ENCODE measurements at regions not wholly inside any gene's neighbourhood (a gene's known extent, or its start where the extent isn't known, plus 50 kb on each side); places are given as distances from the start of the nearest gene placed in this dataset.

DNA sequence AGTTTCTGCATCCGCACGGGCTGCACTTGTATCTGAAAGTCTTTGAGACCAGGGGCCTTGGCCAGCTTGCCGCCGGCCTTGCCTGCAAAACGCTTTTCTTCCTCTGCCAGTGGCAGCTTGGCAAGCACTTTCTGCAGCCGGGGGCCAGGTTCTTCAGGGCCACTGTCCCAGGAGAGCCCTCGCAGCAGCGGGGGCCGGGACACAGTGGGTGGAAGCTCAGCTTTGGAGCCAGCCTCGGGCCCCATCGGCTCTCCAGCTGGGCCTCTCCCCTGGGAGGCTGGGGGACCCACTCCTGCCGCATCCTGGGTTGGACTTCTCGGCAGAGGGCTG is 57.5 kb upstream of the LYVE1 start:
- FAIRE-seq (no peak), DNase-seq (ENCODE audit: insufficient read length, low spot score) (no peak)
- no peak for TF ChIP-seq POLR2A (IDR thresholded peaks at IDR 0.05; ENCODE audit: low read depth, low read length)

DNA sequence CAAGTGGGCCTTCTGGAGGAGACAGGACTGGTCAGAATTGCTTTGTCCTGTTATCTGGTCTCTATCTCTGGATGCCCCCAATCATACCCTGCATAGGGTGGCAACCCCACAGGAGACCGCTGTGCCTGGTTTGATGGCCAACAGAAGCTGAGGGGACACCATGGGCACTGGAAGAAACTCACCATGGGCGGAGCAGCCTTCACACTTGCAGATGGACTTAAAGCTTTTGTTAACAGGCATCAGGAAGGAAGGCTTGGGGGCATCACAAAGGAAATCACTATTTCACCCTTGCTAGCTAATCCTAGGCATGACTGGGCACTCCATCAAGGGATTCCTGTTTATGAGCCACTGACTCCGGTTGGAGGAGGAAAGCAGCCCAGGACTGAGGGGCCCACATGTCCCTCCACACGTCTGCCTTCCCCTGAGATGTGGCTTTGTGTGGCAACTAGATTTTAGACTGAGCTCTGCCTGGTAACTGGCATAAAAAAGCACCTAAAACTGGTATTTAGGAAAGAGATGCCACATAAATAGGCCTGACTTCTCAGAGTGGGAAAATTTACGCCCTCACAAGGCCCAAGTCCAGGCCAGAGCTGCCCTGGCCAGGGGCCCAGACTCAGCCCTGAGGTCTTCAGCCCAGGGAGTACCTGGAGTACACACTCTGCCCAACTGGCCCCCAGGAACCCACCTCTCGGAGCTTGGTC is 57.0 kb upstream of the LYVE1 start:
- FAIRE-seq (no peak), DNase-seq (ENCODE audit: insufficient read length, low spot score) (no peak)
- no peak for TF ChIP-seq POLR2A (IDR thresholded peaks at IDR 0.05; ENCODE audit: low read depth, low read length)

DNA sequence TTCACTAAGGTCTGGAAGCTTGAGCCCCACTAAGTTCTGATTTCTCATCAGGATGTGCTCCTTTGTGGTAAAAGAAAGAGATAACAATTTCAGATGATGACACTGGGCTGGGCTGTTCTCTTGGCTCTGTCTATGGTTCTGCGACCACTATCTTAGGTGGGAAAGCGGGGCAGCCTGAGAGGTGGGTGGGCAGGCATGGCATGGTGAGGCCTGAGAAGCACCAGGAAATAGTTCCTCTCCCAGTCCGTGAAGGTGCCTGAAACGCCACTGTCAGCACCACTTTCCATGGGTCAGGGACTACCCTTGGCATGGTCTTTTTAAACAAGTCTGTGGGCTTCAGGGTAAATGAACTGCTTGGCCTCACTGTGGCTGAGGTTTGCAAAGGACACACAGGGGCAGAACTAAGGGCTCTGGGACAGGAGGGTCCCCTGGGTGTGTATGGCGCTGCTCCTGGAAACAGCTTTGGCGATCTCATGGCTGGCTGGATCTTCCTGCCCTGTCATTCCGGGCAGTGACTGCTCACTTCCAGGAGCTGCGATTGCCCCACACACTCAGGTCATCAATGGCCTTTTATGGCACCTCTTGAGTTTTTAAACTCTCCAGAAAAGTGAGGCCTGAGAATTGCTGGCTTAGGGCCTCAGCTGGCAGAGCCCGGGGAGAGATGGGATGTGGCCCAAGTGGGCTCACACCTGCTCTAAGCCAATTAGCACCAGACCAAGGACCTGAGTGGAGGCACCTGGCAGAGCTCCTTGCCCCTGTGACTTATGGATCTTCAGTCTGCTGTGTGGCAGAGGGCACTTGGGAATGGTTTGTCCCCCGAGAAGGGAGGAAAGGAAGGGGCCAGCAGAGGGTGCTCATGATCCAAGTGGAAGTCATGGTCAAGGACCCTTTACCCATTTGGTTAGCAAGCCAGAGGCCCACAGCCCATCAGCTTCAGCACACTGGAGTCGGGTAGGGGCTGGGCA is 55.6 kb upstream of the LYVE1 start:
- FAIRE-seq = no peak
- TF ChIP-seq POLR2A (IDR thresholded peaks at IDR 0.05; ENCODE audit: low read depth, low read length) = no peak
- DNase-seq (ENCODE audit: insufficient read length, low spot score) = peak; percentile 17

DNA sequence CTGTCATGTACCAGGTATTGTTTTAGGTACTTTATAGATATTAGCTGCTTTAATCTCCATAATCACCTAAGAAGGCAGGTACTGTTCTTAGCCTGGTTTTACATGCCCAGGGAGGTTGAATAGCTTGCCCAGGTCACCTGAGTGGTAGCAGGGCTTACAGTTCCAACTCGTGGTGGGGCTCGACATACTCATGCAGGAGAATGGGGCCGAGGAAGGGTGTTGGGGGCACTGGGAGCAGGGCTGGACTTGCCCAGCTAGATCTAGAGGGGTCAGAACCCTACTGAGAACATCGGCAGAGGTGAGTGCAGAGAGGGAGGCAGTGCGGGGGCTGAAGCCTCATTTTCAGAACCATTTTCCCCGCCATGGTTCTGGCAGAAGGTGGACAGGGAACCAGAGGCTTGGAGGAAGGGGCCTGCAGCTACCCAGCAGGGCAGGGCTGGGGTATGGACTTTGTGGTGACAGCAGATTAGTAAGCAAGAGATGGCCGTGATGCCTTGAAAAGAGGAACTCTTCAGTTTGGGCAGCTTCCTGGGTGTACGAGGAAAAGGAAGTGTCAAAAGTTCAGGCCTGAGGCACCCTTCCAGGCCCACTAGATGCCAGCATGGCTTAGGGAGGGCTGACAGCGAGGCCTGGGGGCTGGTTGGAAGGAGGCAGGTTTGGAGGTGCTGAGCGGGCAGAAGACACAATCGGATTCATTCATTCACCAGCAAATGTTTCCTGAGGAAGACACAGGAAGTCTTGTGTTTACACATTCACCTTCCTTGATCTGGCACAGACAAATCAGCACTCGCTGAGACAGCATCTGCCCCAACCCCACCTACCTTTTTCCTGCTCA is 54.7 kb upstream of the LYVE1 start:
- DNase-seq (ENCODE audit: insufficient read length, low spot score) (no peak), FAIRE-seq (no peak)
- TF ChIP-seq POLR2A (IDR thresholded peaks at IDR 0.05; ENCODE audit: low read depth, low read length) = no peak

DNA sequence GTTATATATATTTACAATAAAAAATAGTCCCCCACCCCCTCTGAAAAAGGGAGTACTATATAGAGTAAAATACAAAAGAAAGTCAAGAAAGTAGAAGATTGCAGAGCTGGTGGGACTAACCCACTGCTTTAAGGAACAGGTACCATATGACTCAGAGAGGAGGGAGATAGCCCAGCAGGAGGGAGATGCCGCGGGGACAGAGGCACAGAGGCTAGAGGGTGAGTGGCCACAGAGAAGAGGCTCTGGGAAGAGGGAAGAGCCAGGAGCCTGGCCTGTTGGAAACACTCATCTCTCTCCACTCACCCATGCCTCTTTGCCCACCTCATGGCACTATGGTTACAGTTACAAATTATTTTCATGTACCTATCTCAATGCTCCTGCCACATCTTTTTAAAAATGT is 53.6 kb upstream of the LYVE1 start:
- DNase-seq (ENCODE audit: insufficient read length, low spot score) (no peak), FAIRE-seq (no peak)
- no peak for TF ChIP-seq POLR2A (IDR thresholded peaks at IDR 0.05; ENCODE audit: low read depth, low read length)

DNA sequence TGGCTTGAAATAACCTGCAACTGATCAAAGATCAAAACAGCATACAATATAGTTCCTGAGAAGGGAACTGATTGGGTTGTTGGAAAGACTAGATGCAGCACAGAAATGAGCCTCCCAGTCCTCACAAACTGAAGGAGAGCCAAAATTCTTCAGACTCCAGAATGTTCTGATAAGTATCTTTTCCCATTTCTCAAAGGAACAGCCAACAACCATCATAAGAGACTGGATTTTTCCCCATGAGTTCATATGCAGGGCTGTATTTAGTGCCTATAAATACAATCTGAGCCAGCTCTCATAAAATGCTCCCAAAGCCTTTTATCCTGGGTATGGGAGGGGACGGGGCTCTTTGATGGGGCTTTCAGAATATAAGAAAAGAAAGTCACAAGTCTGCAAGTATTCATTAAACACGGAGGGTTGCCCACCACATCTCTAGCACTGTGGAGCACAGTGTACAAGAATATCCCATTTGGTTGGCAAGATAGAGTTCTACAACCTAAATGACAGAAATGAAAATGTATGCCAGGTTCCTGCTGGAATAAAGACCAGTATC is 50.7 kb upstream of the LYVE1 start:
- FAIRE-seq (no peak), DNase-seq (ENCODE audit: insufficient read length, low spot score) (no peak)
- TF ChIP-seq POLR2A (IDR thresholded peaks at IDR 0.05; ENCODE audit: low read depth, low read length) = no peak

DNA sequence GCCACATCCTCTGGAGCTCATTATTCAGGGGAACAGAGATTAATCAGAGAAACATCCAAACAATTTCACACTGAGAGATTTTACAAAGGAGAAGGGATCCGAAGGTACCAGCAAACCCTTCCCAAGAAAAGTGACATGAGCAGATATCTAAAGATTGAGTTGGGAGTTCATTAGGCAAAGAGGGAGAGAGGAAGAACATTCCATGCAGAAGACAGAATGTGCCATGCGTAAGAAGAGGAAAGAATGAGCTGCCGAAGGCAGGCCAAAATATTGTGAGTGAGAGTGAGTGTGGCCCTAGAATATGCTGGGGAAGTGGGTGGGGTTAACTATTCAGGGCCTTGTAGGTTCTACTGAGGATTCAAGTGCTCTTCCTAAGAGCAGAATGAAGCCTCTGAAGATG is 50.0 kb upstream of the LYVE1 start:
- DNase-seq (ENCODE audit: insufficient read length, low spot score) (no peak), FAIRE-seq (no peak)
- TF ChIP-seq POLR2A (IDR thresholded peaks at IDR 0.05; ENCODE audit: low read depth, low read length) = no peak
